Smooth muscle cell (in vitro differentiated cells): ENCODE measurements at regions not wholly inside any gene's neighbourhood (a gene's known extent, or its start where the extent isn't known, plus 50 kb on each side); places are given as distances from the start of the nearest gene placed in this dataset.

Source experiments
- DNase-seq: peaks from one replicate; lab custom pipeline; 2025; ENCODE audit not compliant: unreplicated experiment; lab: John Stamatoyannopoulos, UW
- H2AFZ ChIP-seq: fragments of 200-600 bp; sonication (generic); 2 replicates; pipeline ENCODE4 v1.6.0; 2016; ENCODE audit warnings: antibody characterized with exemption, low read depth, mild to moderate bottlenecking
- H3F3A ChIP-seq: fragments of 200-600 bp; sonication (generic); 2 replicates; pipeline ENCODE4 v1.6.0; 2017; ENCODE audit warnings: antibody characterized with exemption, low read depth
- H3K27ac ChIP-seq: fragments of 200-600 bp; sonication (generic); 2 replicates; pipeline ENCODE4 v1.5.1; 2016; ENCODE audit warnings: low read depth, mild to moderate bottlenecking
- H3K27me3 ChIP-seq: fragments of 200-600 bp; sonication (generic); 2 replicates; pipeline ENCODE4 v1.6.1; 2016; ENCODE audit warnings: low read depth, mild to moderate bottlenecking
- H3K36me3 ChIP-seq: fragments of 200-600 bp; sonication (generic); 2 replicates; pipeline ENCODE4 v1.5.1; 2016; ENCODE audit warnings: low read depth
- H3K4me1 ChIP-seq: fragments of 200-600 bp; sonication (generic); 2 replicates; pipeline ENCODE4 v1.5.1; 2016; ENCODE audit warnings: low read depth
- H3K4me2 ChIP-seq: fragments of 200-600 bp; sonication (generic); 2 replicates; pipeline ENCODE4 v1.6.0; 2016; ENCODE audit warnings: mild to moderate bottlenecking
- H3K4me3 ChIP-seq: fragments of 200-600 bp; sonication (generic); 2 replicates; pipeline ENCODE4 v1.5.1; 2016; ENCODE audit warnings: mild to moderate bottlenecking
- H3K79me2 ChIP-seq: fragments of 200-600 bp; sonication (generic); 2 replicates; pipeline ENCODE4 v1.6.0; 2016; ENCODE audit warnings: low read depth, mild to moderate bottlenecking
- H3K9ac ChIP-seq: fragments of 200-600 bp; sonication (generic); 2 replicates; pipeline ENCODE4 v1.6.0; 2016; ENCODE audit warnings: low read depth
- H3K9me3 ChIP-seq: fragments of 200-600 bp; sonication (generic); replicated peaks from 2 replicates; pipeline ENCODE4 v1.5.1; 2016; ENCODE audit warnings: low read depth
- H4K20me1 ChIP-seq: fragments of 200-600 bp; sonication (generic); 2 replicates; pipeline ENCODE4 v1.6.0; 2016; ENCODE audit warnings: low read depth
- CTCF ChIP-seq: fragments of 200-600 bp; sonication (generic); IDR thresholded peaks from 2 replicates; pipeline ENCODE4 v1.5.1; 2017; ENCODE audit warnings: borderline replicate concordance, mild to moderate bottlenecking, antibody characterized with exemption; ENCODE audit not compliant: insufficient read depth, poor library complexity, severe bottlenecking
- WGBS: methylation state at CpG from one replicate; pipeline ENCODE4 v1.1.7; 2016; ENCODE audit warnings: low lambda C conversion rate; 5-methylcytosine and 5-hydroxymethylcytosine counted together

DNA sequence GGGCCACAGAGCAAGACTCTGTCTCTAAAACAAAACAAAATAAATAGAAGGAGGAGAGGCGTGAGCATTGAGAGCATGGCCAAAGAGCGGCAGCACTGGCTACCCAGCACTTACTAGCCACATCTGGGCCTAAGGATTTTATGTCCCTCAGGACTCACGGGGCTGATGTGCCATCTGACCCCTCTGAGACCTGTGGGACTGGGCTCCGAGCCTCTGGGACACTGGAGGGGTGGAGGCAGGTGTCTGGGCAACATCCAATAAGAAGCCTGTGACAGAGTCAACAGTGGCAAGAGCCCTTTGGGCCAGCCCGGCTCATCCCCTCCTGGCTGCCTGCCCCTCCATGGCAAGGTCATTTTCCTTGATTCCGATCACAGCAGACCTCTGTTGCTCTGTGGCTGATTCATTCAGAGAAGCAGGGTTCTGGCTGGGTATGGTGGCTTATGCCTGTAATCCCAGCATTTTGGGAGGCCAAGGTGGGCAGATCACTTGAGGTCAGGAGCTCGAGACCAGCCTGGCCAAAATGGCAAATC, 60.7 kb downstream of the RRM2 start:
- no peak overlapping the region for H3K9ac ChIP-seq
- H3K27me3 ChIP-seq = no peaks in the 10 kb centered on the region
- H3K79me2 ChIP-seq = no peaks in the 10 kb centered on the region
- H3K27ac ChIP-seq = no peak overlapping the region
- DNase-seq = no peak
- no peaks in the 10 kb centered on the region for H3K36me3 ChIP-seq
- H3K9me3 ChIP-seq = no peaks in the 10 kb centered on the region
- no peak overlapping the region for H2AFZ ChIP-seq
- TF ChIP-seq CTCF = no peak
- H3K4me2 ChIP-seq = no peak overlapping the region
- H4K20me1 ChIP-seq = no peaks in the 10 kb centered on the region
- no peaks in the 10 kb centered on the region for H3K4me1 ChIP-seq
- H3K4me3 ChIP-seq = no peak overlapping the region
- WGBS = 97% methylated on average over 7 of the region's 7 CpGs
- H3F3A ChIP-seq = no peaks in the 10 kb centered on the region

GRCh38 chr2:10184421-10184820, 61.9 kb downstream of the RRM2 start:
- Histone ChIP-seq H3K9ac (no peak overlapping the region), H4K20me1 (no peaks in the 10 kb centered on the region), H3K4me2 (no peak overlapping the region), H3K9me3 (no peaks in the 10 kb centered on the region), H3K4me1 (no peaks in the 10 kb centered on the region), H2AFZ (no peak overlapping the region), H3K27ac (no peak overlapping the region), H3K79me2 (no peaks in the 10 kb centered on the region), H3K4me3 (no peak overlapping the region), H3F3A (no peaks in the 10 kb centered on the region), H3K27me3 (no peaks in the 10 kb centered on the region), H3K36me3 (no peaks in the 10 kb centered on the region)
- no peak for DNase-seq
- no peak for TF ChIP-seq CTCF
- whole genome bisulfite sequencing = 98% methylated on average over 6 of the region's 6 CpGs

- WGBS = 95% methylated on average over 8 of the region's 8 CpGs
Measured at GRCh38 chr2:10185046-10185445, 62.5 kb downstream of the RRM2 start.

More at GRCh38 chr2:10185046-10185445, 62.5 kb downstream of the RRM2 start:
- Histone ChIP-seq H3K4me3 (no peak overlapping the region), H3K27ac (no peak overlapping the region), H3K4me1 (no peaks in the 10 kb centered on the region), H2AFZ (no peak overlapping the region), H3K36me3 (no peaks in the 10 kb centered on the region), H3K27me3 (no peaks in the 10 kb centered on the region), H3K9me3 (no peaks in the 10 kb centered on the region), H3F3A (no peaks in the 10 kb centered on the region), H4K20me1 (no peaks in the 10 kb centered on the region), H3K79me2 (no peaks in the 10 kb centered on the region), H3K9ac (no peak overlapping the region), H3K4me2 (no peak overlapping the region)
- DNase-seq = no peak
- no peak for TF ChIP-seq CTCF
